Fibroblast of villous mesenchyme (primary cell): ENCODE measurements at regions not wholly inside any gene's neighbourhood (a gene's known extent, or its start where the extent isn't known, plus 50 kb on each side); places are given as distances from the start of the nearest gene placed in this dataset.
A peak's percentile ranks its signal among the peaks of the same experiment; 100 is the strongest.

Experiments
- DNase-seq: peaks from one replicate; pipeline ENCODE4 v3.0.0-alpha.2; 2010; ENCODE audit warnings: low read depth
- H3K4me3 ChIP-seq: 2 replicates; pipeline ENCODE4 v1.5.1; 2011; ENCODE audit warnings: low read depth, mild to moderate bottlenecking, low read length
- CTCF ChIP-seq: IDR thresholded peaks from 2 replicates; pipeline ENCODE4 v1.5.1; 2012; ENCODE audit warnings: low read depth, mild to moderate bottlenecking, low read length; ENCODE audit not compliant: insufficient read depth

GRCh38 chr15:45790325-45790943, 155.6 kb downstream of the SQOR start:
- peak; percentile 16 for DNase-seq
- H3K4me3 ChIP-seq, result no peak overlapping the region
- peak; percentile 51 for TF ChIP-seq CTCF

- TF ChIP-seq CTCF, result no peak
- H3K4me3 ChIP-seq, result no peak overlapping the region
- DNase-seq, result no peak
Measured at GRCh38 chr15:45794304-45794703, 159.5 kb downstream of the SQOR start.

GRCh38 chr15:45794712-45795439, 160.0 kb downstream of the SQOR start:
- no peak for TF ChIP-seq CTCF
- no peak overlapping the region for H3K4me3 ChIP-seq
- no peak for DNase-seq

- no peak overlapping the region for H3K4me3 ChIP-seq
- peak; percentile 32 for DNase-seq
- peak; percentile 53 for TF ChIP-seq CTCF
Measured at GRCh38 chr15:45795440-45796069, 160.7 kb downstream of the SQOR start.

- DNase-seq, result no peak
- no peak overlapping the region for H3K4me3 ChIP-seq
Measured at GRCh38 chr15:45796433-45796832, 161.6 kb downstream of the SQOR start.

GRCh38 chr15:45799508-45799907, 164.7 kb downstream of the SQOR start:
- DNase-seq, result no peak
- TF ChIP-seq CTCF, result no peak
- H3K4me3 ChIP-seq, result no peak overlapping the region

More at GRCh38 chr15:45796433-45796832, 161.6 kb downstream of the SQOR start:
- no peak for TF ChIP-seq CTCF
